ENCODE measurements at regions not wholly inside any gene's neighbourhood (a gene's known extent, or its start where the extent isn't known, plus 50 kb on each side); places are given as distances from the start of the nearest gene placed in this dataset.
"Not testable (repeated sequence)": the region's sequence is repeated elsewhere in the genome, so short reads cannot be mapped to it uniquely, and the experiment has no call there.

GRCh38 chr2:111606632-111607031, 277.4 kb downstream of the ANAPC1 start:
- TF ChIP-seq POLR2A, CTCF (IDR thresholded peaks at IDR 0.05): not testable (repeated sequence)

All from Peyer's patch (tissue), 4 donors.